Fibroblast of skin of right quadriceps (primary cell): ENCODE measurements at regions not wholly inside any gene's neighbourhood (a gene's known extent, or its start where the extent isn't known, plus 50 kb on each side); places are given as distances from the start of the nearest gene placed in this dataset.
"Not testable (repeated sequence)": the region's sequence is repeated elsewhere in the genome, so short reads cannot be mapped to it uniquely, and the experiment has no call there.

Source experiments
- DNase-seq: peaks from one replicate; pipeline ENCODE4 v3.0.0-alpha.2; 2013

- not testable (repeated sequence) for DNase-seq
Observed at GRCh38 chr17:27365329-27365945, 71.5 kb downstream of the WSB1 start.

- no peak for DNase-seq
Observed at GRCh38 chr17:27366437-27366836, 72.5 kb downstream of the WSB1 start.

- no peak for DNase-seq
Observed at GRCh38 chr17:27367121-27367981, 73.4 kb downstream of the WSB1 start.

GRCh38 chr17:27368151-27368795 is 74.4 kb downstream of the WSB1 start:
- DNase-seq = no peak

GRCh38 chr17:27368980-27369379 is 75.1 kb downstream of the WSB1 start:
- DNase-seq = no peak

GRCh38 chr17:27370776-27371175 is 76.9 kb downstream of the WSB1 start:
- DNase-seq = no peak

GRCh38 chr17:27373695-27374094 is 79.8 kb downstream of the WSB1 start:
- not testable (repeated sequence) for DNase-seq

GRCh38 chr17:27376637-27377547 is 79.4 kb upstream of the KSR1 start:
- DNase-seq = no peak

- no peak for DNase-seq
Observed at GRCh38 chr17:27378482-27379175, 77.6 kb upstream of the KSR1 start.

GRCh38 chr17:27379888-27380533 is 76.2 kb upstream of the KSR1 start:
- DNase-seq = peak; percentile 17

- no peak for DNase-seq
Observed at GRCh38 chr17:27380551-27380950, 75.7 kb upstream of the KSR1 start.

- DNase-seq = peak; percentile 39
Observed at GRCh38 chr17:27381007-27381501, 75.2 kb upstream of the KSR1 start.

GRCh38 chr17:27382025-27382424 is 74.2 kb upstream of the KSR1 start:
- DNase-seq = no peak

GRCh38 chr17:27384261-27384701 is 72.0 kb upstream of the KSR1 start:
- DNase-seq = peak; percentile 80

- peak; percentile 48 for DNase-seq
Observed at GRCh38 chr17:27384726-27385125, 71.5 kb upstream of the KSR1 start.

GRCh38 chr17:27385626-27386025 is 70.6 kb upstream of the KSR1 start:
- no peak for DNase-seq

GRCh38 chr17:27386206-27387075 is 69.8 kb upstream of the KSR1 start:
- no peak for DNase-seq

GRCh38 chr17:27389542-27390140 is 66.6 kb upstream of the KSR1 start:
- DNase-seq = no peak

GRCh38 chr17:27390540-27390939 is 65.7 kb upstream of the KSR1 start:
- DNase-seq = no peak

- no peak for DNase-seq
Observed at GRCh38 chr17:27391427-27391826, 64.8 kb upstream of the KSR1 start.
